PC-3 (cell line): ENCODE measurements at regions not wholly inside any gene's neighbourhood (a gene's known extent, or its start where the extent isn't known, plus 50 kb on each side); places are given as distances from the start of the nearest gene placed in this dataset.

Experiments used
- ATAC-seq: fragments of 200-7000 bp; cut with Tn5 transposase; 2 replicates; pipeline ENCODE4 v1.9.1; 2020; ENCODE audit warnings: mild to moderate bottlenecking, moderate library complexity
- BruUV-seq: library from RNA; stranded (reverse); fragments of 400-500 nt; replicated peaks from 2 replicates; lab custom pipeline; 2021; lab: Mats Ljungman, UMichigan
- CTCF ChIA-PET: fragments of 300-600 bp; sonication (Branson Sonifier 250); formaldehyde crosslinking; loops from one replicate; lab custom pipeline; 2022; ENCODE audit warnings: antibody characterized with exemption; lab: Charles Lee
- POLR2A ChIA-PET: fragments of 300-600 bp; sonication (Branson Sonifier 250); formaldehyde crosslinking; loops from one replicate; lab custom pipeline; 2022; ENCODE audit warnings: antibody characterized with exemption; ENCODE audit not compliant: unreplicated experiment; lab: Charles Lee
- DNase-seq: peaks from one replicate; pipeline ENCODE4 v3.0.0-alpha.2; 2015
- H2AFZ ChIP-seq: fragments of 300-600 bp; sonication (generic); 2 replicates; pipeline ENCODE4 v1.6.0; 2016; ENCODE audit warnings: antibody characterized with exemption, low read length
- H3F3A ChIP-seq: fragments of 300-600 bp; sonication (generic); one replicate; pipeline ENCODE4 v1.6.0; 2017; ENCODE audit warnings: antibody characterized with exemption, low read length, control low read depth, mild to moderate bottlenecking; ENCODE audit not compliant: unreplicated experiment
- H3K27ac ChIP-seq: fragments of 300-600 bp; sonication (generic); 2 replicates; pipeline ENCODE4 v1.5.1; 2016; ENCODE audit warnings: mild to moderate bottlenecking, low read length
- H3K27me3 ChIP-seq: fragments of 300-600 bp; sonication (generic); 2 replicates; pipeline ENCODE4 v1.6.1; 2016; ENCODE audit warnings: low read length, mixed read lengths
- H3K36me3 ChIP-seq: fragments of 300-600 bp; sonication (generic); 2 replicates; pipeline ENCODE4 v1.6.1; 2016; ENCODE audit warnings: low read depth, mixed run types, low read length, mixed read lengths
- H3K4me1 ChIP-seq: fragments of 300-600 bp; sonication (generic); 2 replicates; pipeline ENCODE4 v1.5.1; 2016; ENCODE audit warnings: low read length; ENCODE audit not compliant: insufficient read depth
- H3K4me2 ChIP-seq: fragments of 300-600 bp; sonication (generic); 2 replicates; pipeline ENCODE4 v1.6.0; 2016; ENCODE audit warnings: low read length
- H3K4me3 ChIP-seq: fragments of 300-600 bp; sonication (generic); 2 replicates; pipeline ENCODE4 v1.5.1; 2016; ENCODE audit warnings: mild to moderate bottlenecking, low read length, mixed read lengths
- H3K79me2 ChIP-seq: fragments of 300-600 bp; sonication (generic); 2 replicates; pipeline ENCODE4 v1.6.1; 2017; ENCODE audit warnings: low read length, mixed read lengths
- H3K9ac ChIP-seq: fragments of 300-600 bp; sonication (generic); 2 replicates; pipeline ENCODE4 v1.6.0; 2016; ENCODE audit warnings: mild to moderate bottlenecking, low read length
- H3K9me2 ChIP-seq: fragments of 300-600 bp; sonication (generic); replicated peaks from 2 replicates; pipeline ENCODE4 v1.6.1; 2016; ENCODE audit warnings: mixed run types, low read length, mixed read lengths
- H3K9me3 ChIP-seq: fragments of 300-600 bp; sonication (generic); 2 replicates; pipeline ENCODE4 v1.6.1; 2016; ENCODE audit warnings: low read length, mixed read lengths
- H4K20me1 ChIP-seq: fragments of 300-600 bp; sonication (generic); 2 replicates; pipeline ENCODE4 v1.6.1; 2016; ENCODE audit warnings: low read length, mixed read lengths
- EZH2 ChIP-seq: fragments of 300-600 bp; sonication (generic); IDR thresholded peaks from one replicate; pipeline ENCODE4 v1.6.1; 2017; ENCODE audit warnings: antibody characterized with exemption, mild to moderate bottlenecking, low read length; ENCODE audit not compliant: unreplicated experiment
- EZH2phosphoT487 ChIP-seq: fragments of 300-600 bp; sonication (generic); IDR thresholded peaks from 2 replicates; pipeline ENCODE4 v1.6.1; 2018; ENCODE audit warnings: mild to moderate bottlenecking, antibody characterized with exemption, low read length, borderline replicate concordance
- intact Hi-C: fragments of 100-400 bp; cut with micrococcal nuclease; formaldehyde crosslinking; loops from 2 replicates; pipeline ENCODE4 v1.9.0; 2023
- TF ChIP-seq, protein P1 (sequence below): fragments of 300-600 bp; sonication (generic); conservative IDR thresholded peaks from 2 replicates; pipeline ENCODE4 v1.5.1; 2017; ENCODE audit warnings: antibody characterized with exemption, low read depth, mild to moderate bottlenecking, low read length

DNA sequence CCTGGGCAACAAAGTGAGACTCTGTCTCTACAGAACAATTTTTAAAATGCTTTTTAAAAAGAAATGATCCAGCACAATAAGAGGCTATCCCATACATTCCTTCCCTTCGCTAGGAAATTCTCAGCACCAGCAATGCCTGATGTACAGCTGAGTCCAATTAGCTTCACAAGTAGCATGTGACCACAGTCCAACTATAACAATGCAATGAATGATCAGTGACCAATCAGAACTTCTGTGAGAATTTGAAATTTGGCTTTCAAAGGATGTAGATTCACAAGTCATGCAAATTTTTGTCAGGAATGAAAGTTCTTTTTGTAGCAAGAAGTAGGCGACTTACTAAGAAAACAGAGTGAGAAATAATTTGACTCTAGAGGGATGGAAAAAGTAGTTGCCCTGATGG lies 278.5 kb upstream of the UGT8 start:
- H3K4me2 ChIP-seq, result no peak overlapping the region
- no peaks in the 10 kb centered on the region for H3F3A ChIP-seq
- no peaks in the 10 kb centered on the region for H3K9me3 ChIP-seq
- ChIA-PET CTCF (no interaction called here), POLR2A (no interaction called here)
- no peak overlapping the region for H3K27ac ChIP-seq
- intact Hi-C loops, result no loop called here
- no peak overlapping the region for H3K4me3 ChIP-seq
- H3K27me3 ChIP-seq, result no peaks in the 10 kb centered on the region
- H3K9me2 ChIP-seq, result no peaks in the 10 kb centered on the region
- no TSS peak for BruUV-seq
- no peaks in the 10 kb centered on the region for H4K20me1 ChIP-seq
- no peak for DNase-seq
- ATAC-seq, result no peak
- TF ChIP-seq EZH2 (no peak), EZH2phosphoT487 (no peak)
- TF ChIP-seq, protein P1, sequence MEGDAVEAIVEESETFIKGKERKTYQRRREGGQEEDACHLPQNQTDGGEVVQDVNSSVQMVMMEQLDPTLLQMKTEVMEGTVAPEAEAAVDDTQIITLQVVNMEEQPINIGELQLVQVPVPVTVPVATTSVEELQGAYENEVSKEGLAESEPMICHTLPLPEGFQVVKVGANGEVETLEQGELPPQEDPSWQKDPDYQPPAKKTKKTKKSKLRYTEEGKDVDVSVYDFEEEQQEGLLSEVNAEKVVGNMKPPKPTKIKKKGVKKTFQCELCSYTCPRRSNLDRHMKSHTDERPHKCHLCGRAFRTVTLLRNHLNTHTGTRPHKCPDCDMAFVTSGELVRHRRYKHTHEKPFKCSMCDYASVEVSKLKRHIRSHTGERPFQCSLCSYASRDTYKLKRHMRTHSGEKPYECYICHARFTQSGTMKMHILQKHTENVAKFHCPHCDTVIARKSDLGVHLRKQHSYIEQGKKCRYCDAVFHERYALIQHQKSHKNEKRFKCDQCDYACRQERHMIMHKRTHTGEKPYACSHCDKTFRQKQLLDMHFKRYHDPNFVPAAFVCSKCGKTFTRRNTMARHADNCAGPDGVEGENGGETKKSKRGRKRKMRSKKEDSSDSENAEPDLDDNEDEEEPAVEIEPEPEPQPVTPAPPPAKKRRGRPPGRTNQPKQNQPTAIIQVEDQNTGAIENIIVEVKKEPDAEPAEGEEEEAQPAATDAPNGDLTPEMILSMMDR, result no peak
- H3K9ac ChIP-seq, result no peak overlapping the region
- H2AFZ ChIP-seq, result no peak overlapping the region
- H3K79me2 ChIP-seq, result no peaks in the 10 kb centered on the region
- no peaks in the 10 kb centered on the region for H3K36me3 ChIP-seq
- H3K4me1 ChIP-seq, result 0 out of 2 replicates have a peak, but pooled peaks cover 6% of the 10 kb centered on the region

DNA sequence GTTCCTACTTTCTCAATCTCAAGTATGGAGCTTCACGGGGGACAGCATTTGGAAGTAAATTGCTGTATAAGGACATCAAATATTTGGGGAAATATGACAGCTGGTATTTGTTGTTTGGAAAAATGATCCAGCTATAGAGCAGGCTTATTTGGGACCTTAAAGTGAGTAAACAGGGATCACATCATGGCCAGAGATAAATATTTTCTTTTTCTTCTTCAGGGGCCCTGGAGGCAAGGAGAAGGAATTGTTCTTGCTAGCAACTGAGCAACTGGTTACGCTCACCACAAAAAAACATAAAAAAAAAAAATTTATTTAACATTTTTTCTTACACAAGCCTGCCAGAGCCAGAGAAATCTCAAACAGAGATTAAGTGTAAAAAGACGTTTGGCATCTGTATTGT lies 277.2 kb upstream of the UGT8 start:
- CTCF ChIA-PET, result no interaction called here
- Histone ChIP-seq H3K9me2 (no peaks in the 10 kb centered on the region), H3K36me3 (no peaks in the 10 kb centered on the region), H3K4me1 (0 out of 2 replicates have a peak, but pooled peaks cover 6% of the 10 kb centered on the region), H3K27ac (no peak overlapping the region), H3K4me2 (no peak overlapping the region), H3F3A (no peaks in the 10 kb centered on the region), H3K9ac (no peak overlapping the region), H2AFZ (no peak overlapping the region), H3K27me3 (no peaks in the 10 kb centered on the region), H3K9me3 (no peaks in the 10 kb centered on the region), H3K4me3 (no peak overlapping the region), H3K79me2 (no peaks in the 10 kb centered on the region), H4K20me1 (no peaks in the 10 kb centered on the region)
- TF ChIP-seq, protein P1, result no peak
- no peak for TF ChIP-seq EZH2
- TF ChIP-seq EZH2phosphoT487, result no peak
- POLR2A ChIA-PET, result no interaction called here
- BruUV-seq, result no TSS peak
- no peak for ATAC-seq
- DNase-seq, result no peak
- intact Hi-C loops, result no loop called here

DNA sequence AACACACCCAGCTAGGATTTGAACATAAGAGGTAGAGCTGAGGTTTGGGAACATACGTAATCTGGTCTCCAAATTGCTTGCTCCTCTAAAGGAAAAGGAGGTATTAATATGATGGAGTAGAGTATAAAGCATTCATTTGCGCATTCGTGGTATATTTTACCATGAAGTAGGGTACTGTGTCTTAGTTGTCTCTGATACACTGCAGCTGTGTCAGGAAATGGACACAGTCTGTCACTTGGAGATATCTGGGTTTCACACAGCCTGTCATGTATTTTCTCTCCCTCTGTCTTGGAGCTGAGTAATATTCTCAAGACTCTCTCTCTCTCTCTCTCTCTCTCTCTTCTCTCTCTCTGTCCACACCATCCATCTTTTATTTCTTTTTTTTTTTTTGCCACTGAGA lies 274.8 kb upstream of the UGT8 start:
- no peak overlapping the region for H3K4me3 ChIP-seq
- H3K27me3 ChIP-seq, result no peaks in the 10 kb centered on the region
- H2AFZ ChIP-seq, result no peak overlapping the region
- CTCF ChIA-PET, result no interaction called here
- no peaks in the 10 kb centered on the region for H4K20me1 ChIP-seq
- DNase-seq (no peak), ATAC-seq (no peak)
- no peaks in the 10 kb centered on the region for H3K36me3 ChIP-seq
- no peaks in the 10 kb centered on the region for H3K4me1 ChIP-seq
- no peaks in the 10 kb centered on the region for H3K79me2 ChIP-seq
- no peaks in the 10 kb centered on the region for H3K9me3 ChIP-seq
- no peak overlapping the region for H3K9ac ChIP-seq
- H3F3A ChIP-seq, result no peaks in the 10 kb centered on the region
- no peaks in the 10 kb centered on the region for H3K9me2 ChIP-seq
- H3K4me2 ChIP-seq, result no peak overlapping the region
- POLR2A ChIA-PET, result no interaction called here
- no peak for TF ChIP-seq EZH2
- TF ChIP-seq, protein P1, result no peak
- no peak for TF ChIP-seq EZH2phosphoT487
- BruUV-seq, result no TSS peak
- intact Hi-C loops, result no loop called here
- H3K27ac ChIP-seq, result no peak overlapping the region
